WERI-Rb-1 (cell line): ENCODE measurements at regions not wholly inside any gene's neighbourhood (a gene's known extent, or its start where the extent isn't known, plus 50 kb on each side); places are given as distances from the start of the nearest gene placed in this dataset.

Experiments
- DNase-seq: peaks from one replicate; pipeline ENCODE4 v3.0.0-alpha.2; 2020
- H3K27ac ChIP-seq: fragments of 250-450 bp; sonication (Bioruptor Pico); 2 replicates; pipeline ENCODE4 v1.5.1; 2020; ENCODE audit warnings: mild to moderate bottlenecking, moderate library complexity
- H3K27me3 ChIP-seq: fragments of 250-450 bp; sonication (Bioruptor Pico); 2 replicates; pipeline ENCODE4 v1.5.1; 2021; ENCODE audit warnings: mild to moderate bottlenecking, low read depth, moderate library complexity; ENCODE audit not compliant: insufficient read depth, severe bottlenecking
- H3K36me3 ChIP-seq: fragments of 250-450 bp; sonication (Bioruptor Pico); 2 replicates; pipeline ENCODE4 v1.5.1; 2020; ENCODE audit warnings: mild to moderate bottlenecking, moderate library complexity
- H3K4me3 ChIP-seq: 2 replicates; pipeline ENCODE4 v1.5.1; 2011; ENCODE audit warnings: low read depth, mild to moderate bottlenecking, control low read depth, low read length
- H3K9me3 ChIP-seq: fragments of 250-450 bp; sonication (Bioruptor Pico); 2 replicates; pipeline ENCODE4 v1.5.1; 2021; ENCODE audit warnings: mild to moderate bottlenecking, moderate library complexity; ENCODE audit not compliant: severe bottlenecking
- TF ChIP-seq, protein P1 (sequence below): IDR thresholded peaks from 2 replicates; pipeline ENCODE4 v1.5.1; 2011; ENCODE audit warnings: low read depth, mild to moderate bottlenecking, control low read depth, inconsistent platforms, low read length

DNA sequence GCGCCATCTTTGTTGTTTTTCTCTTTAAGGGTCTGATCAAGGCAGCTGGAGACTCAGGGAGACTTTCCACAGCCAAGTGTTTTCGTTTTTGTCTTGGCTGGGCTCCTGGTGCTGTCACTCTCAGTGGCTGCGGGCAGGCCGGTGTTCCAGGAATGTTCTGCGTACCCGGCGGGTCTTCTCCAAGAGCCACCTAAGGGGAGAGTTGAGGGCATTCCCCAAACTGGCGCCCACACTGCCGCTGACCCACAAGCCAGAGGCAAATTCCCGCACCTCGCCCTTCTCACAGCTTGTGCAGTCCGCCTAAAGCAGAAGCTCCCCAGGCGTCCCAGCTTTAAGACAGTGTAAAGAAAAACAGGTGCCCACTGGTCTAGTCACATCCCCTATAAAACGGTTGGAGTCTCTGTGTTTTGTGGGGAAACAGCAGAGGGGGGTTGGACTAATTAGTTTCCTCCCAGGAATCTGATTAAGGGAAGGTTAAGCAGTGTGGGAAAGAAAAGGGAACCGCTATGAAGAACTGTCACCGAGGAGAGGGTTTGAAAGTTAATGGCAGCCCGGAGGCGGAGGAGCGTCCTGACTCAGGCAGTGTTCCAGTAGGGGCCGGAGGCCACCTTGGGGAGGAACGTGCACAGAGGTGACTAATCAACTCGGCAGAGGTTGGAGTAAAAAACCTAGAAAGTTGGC is 224.5 kb downstream of the SLC4A3 start:
- TF ChIP-seq, protein P1, sequence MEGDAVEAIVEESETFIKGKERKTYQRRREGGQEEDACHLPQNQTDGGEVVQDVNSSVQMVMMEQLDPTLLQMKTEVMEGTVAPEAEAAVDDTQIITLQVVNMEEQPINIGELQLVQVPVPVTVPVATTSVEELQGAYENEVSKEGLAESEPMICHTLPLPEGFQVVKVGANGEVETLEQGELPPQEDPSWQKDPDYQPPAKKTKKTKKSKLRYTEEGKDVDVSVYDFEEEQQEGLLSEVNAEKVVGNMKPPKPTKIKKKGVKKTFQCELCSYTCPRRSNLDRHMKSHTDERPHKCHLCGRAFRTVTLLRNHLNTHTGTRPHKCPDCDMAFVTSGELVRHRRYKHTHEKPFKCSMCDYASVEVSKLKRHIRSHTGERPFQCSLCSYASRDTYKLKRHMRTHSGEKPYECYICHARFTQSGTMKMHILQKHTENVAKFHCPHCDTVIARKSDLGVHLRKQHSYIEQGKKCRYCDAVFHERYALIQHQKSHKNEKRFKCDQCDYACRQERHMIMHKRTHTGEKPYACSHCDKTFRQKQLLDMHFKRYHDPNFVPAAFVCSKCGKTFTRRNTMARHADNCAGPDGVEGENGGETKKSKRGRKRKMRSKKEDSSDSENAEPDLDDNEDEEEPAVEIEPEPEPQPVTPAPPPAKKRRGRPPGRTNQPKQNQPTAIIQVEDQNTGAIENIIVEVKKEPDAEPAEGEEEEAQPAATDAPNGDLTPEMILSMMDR = no peak
- DNase-seq = no peak
- no peaks in the 10 kb centered on the region for H3K27me3 ChIP-seq
- no peaks in the 10 kb centered on the region for H3K9me3 ChIP-seq
- H3K27ac ChIP-seq = no peak overlapping the region
- H3K4me3 ChIP-seq = no peak overlapping the region
- H3K36me3 ChIP-seq = no peaks in the 10 kb centered on the region

DNA sequence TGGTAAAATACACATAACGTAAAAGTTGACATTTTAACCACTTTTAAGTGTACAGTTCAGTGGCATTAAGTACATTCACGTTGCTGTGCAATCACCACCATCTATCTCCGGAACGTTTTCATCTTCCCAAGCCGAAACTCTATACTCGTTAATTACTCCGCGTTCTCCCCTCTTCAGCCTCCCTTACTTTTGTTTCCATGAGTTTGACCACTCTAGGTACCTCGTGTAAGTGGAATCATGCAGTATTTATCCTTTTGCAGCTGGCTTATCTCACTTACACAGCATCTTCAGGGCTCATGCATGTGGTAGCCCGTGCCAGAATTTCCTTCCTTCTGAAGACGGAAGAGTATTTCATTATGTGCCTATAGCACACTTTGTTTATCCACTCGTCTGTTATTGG is 225.2 kb downstream of the SLC4A3 start:
- Histone ChIP-seq H3K27ac (no peak overlapping the region), H3K9me3 (no peaks in the 10 kb centered on the region), H3K4me3 (no peak overlapping the region), H3K36me3 (no peaks in the 10 kb centered on the region), H3K27me3 (no peaks in the 10 kb centered on the region)
- no peak for DNase-seq
- TF ChIP-seq, protein P1 = no peak

DNA sequence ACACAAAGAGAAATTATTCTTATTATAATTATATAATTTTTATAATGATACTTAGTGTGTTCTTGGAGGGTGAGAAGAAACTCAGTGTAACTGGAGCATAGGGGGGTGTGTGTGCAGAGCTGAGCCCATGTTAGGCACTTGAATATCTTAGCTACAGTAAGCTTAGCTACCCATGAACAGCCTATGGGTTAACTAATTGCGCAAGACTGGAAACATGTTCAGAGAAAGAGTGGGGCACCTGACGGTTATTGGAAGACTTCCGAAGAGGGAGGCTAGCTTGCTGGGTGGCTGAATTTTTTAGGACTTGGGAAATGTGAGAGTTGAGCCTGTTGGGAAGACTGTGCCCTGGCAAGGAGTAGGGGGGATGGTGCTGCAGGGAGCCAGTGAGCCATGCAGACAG is 229.2 kb downstream of the SLC4A3 start:
- no peaks in the 10 kb centered on the region for H3K27me3 ChIP-seq
- no peaks in the 10 kb centered on the region for H3K9me3 ChIP-seq
- no peak overlapping the region for H3K27ac ChIP-seq
- TF ChIP-seq, protein P1 = no peak
- no peak overlapping the region for H3K4me3 ChIP-seq
- DNase-seq = no peak
- H3K36me3 ChIP-seq = no peaks in the 10 kb centered on the region

DNA sequence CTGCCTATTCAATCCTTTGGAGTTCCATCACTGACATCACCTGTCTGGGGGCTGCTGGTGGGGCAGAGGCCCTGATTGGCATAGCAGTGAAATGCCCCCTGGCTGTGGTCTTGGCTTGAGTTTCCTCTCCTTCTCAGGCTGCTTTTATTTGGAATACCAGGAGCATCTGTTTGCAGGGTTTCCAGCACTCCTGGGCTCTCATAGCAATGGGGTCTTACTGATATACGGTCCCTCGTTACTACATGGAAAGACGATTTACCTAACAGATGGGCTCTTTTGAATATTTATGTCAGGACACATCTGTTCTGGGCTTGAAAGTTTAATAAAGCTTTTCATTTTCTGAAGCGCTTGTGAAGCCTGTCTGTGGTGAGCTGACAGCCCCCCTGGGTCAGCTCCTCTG is 230.3 kb downstream of the SLC4A3 start:
- no peaks in the 10 kb centered on the region for H3K9me3 ChIP-seq
- DNase-seq = no peak
- no peak overlapping the region for H3K27ac ChIP-seq
- no peak overlapping the region for H3K4me3 ChIP-seq
- no peaks in the 10 kb centered on the region for H3K36me3 ChIP-seq
- no peaks in the 10 kb centered on the region for H3K27me3 ChIP-seq
- TF ChIP-seq, protein P1 = no peak

DNA sequence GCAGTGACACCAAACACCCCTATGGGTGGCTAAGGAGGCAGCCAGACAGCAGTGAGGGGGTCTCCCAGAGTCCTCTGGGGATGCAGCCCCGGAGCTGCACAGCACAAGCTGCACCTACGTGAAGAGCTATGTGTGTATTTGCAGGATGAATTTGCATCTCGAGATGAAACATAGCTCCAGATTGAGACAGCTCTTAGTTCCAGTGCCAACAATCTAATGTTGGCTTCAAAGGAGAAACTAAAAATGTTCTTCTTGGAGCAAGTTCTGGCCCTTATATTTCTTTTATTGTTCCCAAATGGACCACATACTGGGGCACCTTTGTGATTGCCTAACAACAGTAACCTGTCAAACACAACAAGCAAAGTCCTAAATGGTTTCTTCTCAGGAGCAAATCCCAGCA is 233.9 kb downstream of the SLC4A3 start:
- Histone ChIP-seq H3K9me3 (no peaks in the 10 kb centered on the region), H3K4me3 (no peak overlapping the region), H3K27me3 (no peaks in the 10 kb centered on the region), H3K27ac (no peak overlapping the region), H3K36me3 (no peaks in the 10 kb centered on the region)
- no peak for DNase-seq
- TF ChIP-seq, protein P1 = no peak

DNA sequence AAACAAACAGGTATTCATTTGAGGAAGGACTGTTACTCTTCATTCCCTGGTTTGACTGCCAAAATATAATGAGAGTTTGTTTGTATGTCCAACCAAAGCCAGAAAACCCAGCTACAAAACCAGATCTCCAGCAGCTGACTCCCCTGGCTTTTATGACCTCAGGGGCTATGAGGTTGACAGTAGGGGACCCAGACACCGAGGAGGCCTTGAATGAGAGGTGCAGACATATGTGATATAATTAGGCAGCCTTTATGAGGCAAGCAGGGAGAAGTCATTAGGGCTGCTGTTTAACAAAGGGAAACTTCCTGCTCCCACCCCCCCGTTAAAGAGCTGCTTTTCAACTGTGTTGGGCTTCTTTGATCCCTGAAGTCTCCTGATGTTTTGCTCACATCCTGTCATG is 236.7 kb downstream of the SLC4A3 start:
- TF ChIP-seq, protein P1 = no peak
- Histone ChIP-seq H3K9me3 (no peaks in the 10 kb centered on the region), H3K4me3 (no peak overlapping the region), H3K27ac (no peak overlapping the region), H3K27me3 (no peaks in the 10 kb centered on the region), H3K36me3 (no peaks in the 10 kb centered on the region)
- DNase-seq = no peak
